H1 (cell line): ENCODE measurements at regions not wholly inside any gene's neighbourhood (a gene's known extent, or its start where the extent isn't known, plus 50 kb on each side); places are given as distances from the start of the nearest gene placed in this dataset.

Experiments
- CTCF ChIA-PET: fragments of 300-600 bp; sonication (Branson Sonifier 250); formaldehyde crosslinking; loops from one replicate; lab custom pipeline; 2021; ENCODE audit not compliant: partially characterized antibody; lab: Charles Lee
- POLR2A ChIA-PET: fragments of 300-600 bp; sonication (Branson Sonifier 250); formaldehyde crosslinking; loops from one replicate; lab custom pipeline; 2021; ENCODE audit warnings: inconsistent platforms; ENCODE audit not compliant: partially characterized antibody; lab: Charles Lee
- DNase-seq, 2 experiments: peaks; one replicate each; pipeline versions ENCODE4 v3.0.0 to v3.0.0-alpha.2; 2010 to 2022; ENCODE audit warnings: low spot score in 2 of 2, low read depth in 1 of 2, mixed read lengths in 1 of 2
- FAIRE-seq: peaks from 2 replicates; lab custom pipeline; 2011; peaks lifted over from hg19 to GRCh38; lab: Jason Lieb, UNC
- H2AFZ ChIP-seq: 2 replicates; pipeline ENCODE4 v1.8.1; 2012; ENCODE audit warnings: low read length, inconsistent platforms
- H2AK5ac ChIP-seq: 2 replicates; pipeline ENCODE4 v1.6.1; 2013; ENCODE audit warnings: low read depth, low read length
- H2BK120ac ChIP-seq: replicated peaks from 2 replicates; pipeline ENCODE3; 2013; ENCODE audit warnings: low read depth, low read length, inconsistent platforms
- H2BK12ac ChIP-seq: 2 replicates; pipeline ENCODE4 v1.6.1; 2013; ENCODE audit warnings: low read depth, low read length
- H2BK15ac ChIP-seq: 2 replicates; pipeline ENCODE4 v1.6.1; 2013; ENCODE audit warnings: low read length
- H2BK20ac ChIP-seq: 2 replicates; pipeline ENCODE4 v1.6.1; 2013; ENCODE audit warnings: low read length
- H2BK5ac ChIP-seq: 2 replicates; pipeline ENCODE4 v1.6.1; 2013; ENCODE audit warnings: low read depth, low read length
- H3K14ac ChIP-seq: 2 replicates; pipeline ENCODE4 v1.6.1; 2013; ENCODE audit warnings: inconsistent platforms; ENCODE audit not compliant: insufficient read length
- H3K18ac ChIP-seq: 2 replicates; pipeline ENCODE4 v1.6.1; 2013; ENCODE audit warnings: low read length; ENCODE audit errors: extremely low read depth
- H3K23ac ChIP-seq: 2 replicates; pipeline ENCODE4 v1.6.1; 2013; ENCODE audit warnings: inconsistent platforms; ENCODE audit not compliant: insufficient read length
- H3K23me2 ChIP-seq: 2 replicates; pipeline ENCODE4 v1.6.1; 2013; ENCODE audit warnings: low read depth, low read length
- H3K27ac ChIP-seq: 2 replicates; pipeline ENCODE4 v1.6.1; 2011; ENCODE audit warnings: low read depth, low read length, inconsistent platforms
- H3K27me3 ChIP-seq, 4 experiments: replicated peaks in 1 of 4; 1 replicate in 1 of 4; 2 replicates in 3 of 4; pipeline versions ENCODE4 v1.6.1 to v1.8.1; 2011 to 2013; ENCODE audit warnings: low read length in 3 of 4, mild to moderate bottlenecking in 3 of 4, inconsistent platforms in 2 of 4, mixed read lengths in 2 of 4, moderate library complexity in 1 of 4; ENCODE audit not compliant: control insufficient read depth in 3 of 4, insufficient read depth in 3 of 4; ENCODE audit errors: extremely low read depth in 1 of 4
- H3K36me3 ChIP-seq, 4 experiments: 2 replicates each; pipeline versions ENCODE4 v1.6.1 to v1.8.1; 2011 to 2013; ENCODE audit warnings: mild to moderate bottlenecking in 4 of 4, low read length in 3 of 4, moderate library complexity in 2 of 4, control low read depth in 1 of 4, inconsistent platforms in 1 of 4; ENCODE audit not compliant: insufficient read depth in 4 of 4, control insufficient read depth in 2 of 4
- H3K4ac ChIP-seq: replicated peaks from 2 replicates; pipeline ENCODE3; 2013; ENCODE audit warnings: low read length, low read depth, mixed read lengths, inconsistent platforms; ENCODE audit not compliant: insufficient read length
- H3K4me1 ChIP-seq, 4 experiments: replicated peaks in 1 of 4; 1 replicate in 1 of 4; 2 replicates in 3 of 4; pipeline versions ENCODE4 v1.6.1 to v1.8.1; 2011 to 2013; ENCODE audit warnings: low read length in 3 of 4, inconsistent platforms in 2 of 4, mixed read lengths in 1 of 4; ENCODE audit not compliant: insufficient read depth in 4 of 4, control insufficient read depth in 3 of 4
- H3K4me2 ChIP-seq, 2 experiments: 2 replicates each; pipeline versions ENCODE4 v1.6.1 to v1.8.1; 2011 to 2013; ENCODE audit warnings: low read depth in 2 of 2, low read length in 2 of 2, control low read depth in 1 of 2, inconsistent platforms in 1 of 2, mild to moderate bottlenecking in 1 of 2; ENCODE audit not compliant: insufficient read depth in 1 of 2
- H3K4me3 ChIP-seq, 4 experiments: fragments of 200-600, 300-600 bp in 1 of 4; sonication (generic), shearing (Covaris generic), sonication (Bioruptor Twin) in 1 of 4; 2 replicates each; pipeline versions ENCODE4 v1.5.1 to v1.8.1; 2011 to 2016; ENCODE audit warnings: low read length in 4 of 4, low read depth in 3 of 4, control low read depth in 2 of 4, inconsistent platforms in 2 of 4, mild to moderate bottlenecking in 2 of 4, mixed read lengths in 1 of 4, moderate library complexity in 1 of 4; ENCODE audit not compliant: insufficient read depth in 2 of 4; ENCODE audit errors: extremely low read depth in 1 of 4
- H3K56ac ChIP-seq: replicated peaks from 2 replicates; pipeline ENCODE3; 2013; ENCODE audit warnings: low read depth, mild to moderate bottlenecking, mixed read lengths, low read length, inconsistent platforms; ENCODE audit not compliant: insufficient read length
- H3K79me1 ChIP-seq: 2 replicates; pipeline ENCODE4 v1.6.1; 2013; ENCODE audit warnings: low read depth, low read length, control low read depth
- H3K79me2 ChIP-seq, 2 experiments: 2 replicates each; pipeline versions ENCODE4 v1.6.1 to v1.8.1; 2012 to 2013; ENCODE audit warnings: low read length in 2 of 2, mild to moderate bottlenecking in 2 of 2, inconsistent platforms in 1 of 2; ENCODE audit not compliant: insufficient read depth in 2 of 2, control insufficient read depth in 1 of 2
- H3K9ac ChIP-seq, 4 experiments: replicated peaks in 1 of 4; 1 replicate in 1 of 4; 2 replicates in 3 of 4; pipeline versions ENCODE4 v1.6.1 to v1.8.1; 2011 to 2013; ENCODE audit warnings: low read depth in 3 of 4, low read length in 3 of 4, control low read depth in 2 of 4, mild to moderate bottlenecking in 2 of 4, moderate library complexity in 2 of 4, inconsistent platforms in 1 of 4; ENCODE audit errors: extremely low read depth in 1 of 4
- H3K9me3 ChIP-seq, 2 experiments: 2 replicates each; pipeline versions ENCODE4 v1.6.1 to v1.8.1; 2012 to 2013; ENCODE audit warnings: mild to moderate bottlenecking in 2 of 2, moderate library complexity in 2 of 2, control low read depth in 1 of 2, inconsistent platforms in 1 of 2, low read depth in 1 of 2, low read length in 1 of 2, mixed read lengths in 1 of 2; ENCODE audit not compliant: insufficient read depth in 2 of 2
- H4K20me1 ChIP-seq, 2 experiments: replicated peaks in 1 of 2; 2 replicates each; pipeline versions ENCODE3 to v1.8.1; 2011 to 2013; ENCODE audit warnings: inconsistent platforms in 2 of 2, low read length in 2 of 2, mild to moderate bottlenecking in 1 of 2; ENCODE audit not compliant: insufficient read depth in 2 of 2, control insufficient read depth in 1 of 2
- H4K5ac ChIP-seq: 2 replicates; pipeline ENCODE4 v1.6.1; 2013; ENCODE audit warnings: low read length, low read depth, mixed read lengths, inconsistent platforms; ENCODE audit not compliant: insufficient read length
- H4K8ac ChIP-seq: 2 replicates; pipeline ENCODE4 v1.8.0; 2013; ENCODE audit warnings: mild to moderate bottlenecking, moderate library complexity, low read length, inconsistent platforms; ENCODE audit not compliant: insufficient read depth; ENCODE audit errors: extremely low read depth
- H4K91ac ChIP-seq: replicated peaks from 2 replicates; pipeline ENCODE3; 2013; ENCODE audit warnings: low read length, mixed read lengths, inconsistent platforms; ENCODE audit not compliant: insufficient read length
- KDM1A ChIP-seq: fragments of 200-600, 300-600 bp; sonication (generic); IDR thresholded peaks from 2 replicates; pipeline ENCODE4 v1.7.1; 2016; ENCODE audit warnings: mild to moderate bottlenecking, low read length, borderline replicate concordance
- SAP30 ChIP-seq: fragments of 300-600 bp; sonication (generic); IDR thresholded peaks from 2 replicates; pipeline ENCODE4 v1.7.1; 2012; ENCODE audit warnings: low read length, moderate library complexity, mild to moderate bottlenecking, inconsistent platforms; ENCODE audit not compliant: insufficient read depth, insufficient replicate concordance
- WGBS, 2 experiments: shearing (Covaris generic) in 1 of 2; methylation state at CpG; one replicate each; pipeline versions ENCODE4 v1.1.6 to v1.1.7; 2013 to 2015; ENCODE audit warnings: low lambda C conversion rate in 2 of 2, mixed read lengths in 2 of 2, inconsistent platforms in 1 of 2, low coverage in 1 of 2, missing lambda C conversion rate in 1 of 2; ENCODE audit not compliant: insufficient replicate concordance in 2 of 2, insufficient coverage in 1 of 2, insufficient read length in 1 of 2; ENCODE audit errors: extremely low coverage in 1 of 2, missing lambda C conversion rate in 1 of 2; 5-methylcytosine and 5-hydroxymethylcytosine counted together

GRCh38 chr15:101123222-101123910, 128.5 kb downstream of the CHSY1 start:
- Histone ChIP-seq H3K27me3 (no peaks in the 10 kb centered on the region), H2BK15ac (no peak overlapping the region), H3K4me2 (no peak overlapping the region), H4K91ac (no peak overlapping the region), H4K20me1 (no peaks in the 10 kb centered on the region), H3K23ac (no peak overlapping the region), H3K79me2 (no peaks in the 10 kb centered on the region), H4K5ac (no peak overlapping the region), H3K4me1 (peaks cover 0 to 17% (median 12%) of the 10 kb centered on the region in 4 experiments; a peak in 5 of 7 replicates), H3K79me1 (no peaks in the 10 kb centered on the region), H2BK12ac (no peak overlapping the region), H2BK120ac (no peak overlapping the region), H2AK5ac (no peak overlapping the region), H3K23me2 (no peaks in the 10 kb centered on the region), H3K9ac (no peak overlapping the region), H4K8ac (no peak overlapping the region), H3K18ac (no peak overlapping the region), H3K36me3 (no peaks in the 10 kb centered on the region), H2AFZ (no peak overlapping the region), H3K9me3 (peaks cover 6% of the 10 kb centered on the region in 2 experiments; a peak in 1 of 4 replicates), H2BK20ac (no peak overlapping the region), H3K4me3 (no peak overlapping the region), H3K27ac (no peak overlapping the region), H3K14ac (no peak overlapping the region), H2BK5ac (no peak overlapping the region), H3K56ac (no peak overlapping the region), H3K4ac (no peak overlapping the region)
- ChIA-PET POLR2A (interaction anchor here (0.8 kb wide), 1 partner anchor 9 kb away, joined by 3 read pairs; no protein-coding TSS in a partner anchor), CTCF (interaction anchor here (1.8 to 2.5 kb wide), 3 partner anchors 11 to 134 kb away, joined by 5 read pairs; partner anchors contain the start of gene CHSY1)
- DNase-seq (no peak), FAIRE-seq (no peak)
- TF ChIP-seq SAP30, result no peak
- TF ChIP-seq KDM1A, result peak; percentile 74; the same call in 1 of the 2 replicates
- 90% methylated on average over 6 of the region's 6 CpGs; no CpG with 5 or more reads in 1 of the 2 experiments for WGBS, 2 experiments
